HG03060 (cell line): ENCODE measurements at regions not wholly inside any gene's neighbourhood (a gene's known extent, or its start where the extent isn't known, plus 50 kb on each side); places are given as distances from the start of the nearest gene placed in this dataset.

ENCODE experiments used
- ATAC-seq: cut with Tn5 transposase; IDR thresholded peaks from one replicate; pipeline ENCODE4 v1.9.1; 2021; ENCODE audit warnings: low read depth, moderate number of reproducible peaks; ENCODE audit not compliant: unreplicated experiment

GRCh38 chr10:131442271-131442670 is 130.8 kb upstream of the TCERG1L start:
- no peak for ATAC-seq

GRCh38 chr10:131444286-131444685 is 132.8 kb upstream of the TCERG1L start:
- ATAC-seq, result no peak

GRCh38 chr10:131444862-131445461 is 133.4 kb upstream of the TCERG1L start:
- ATAC-seq, result no peak

GRCh38 chr10:131445623-131446022 is 134.1 kb upstream of the TCERG1L start:
- no peak for ATAC-seq

- ATAC-seq, result no peak
Measured at GRCh38 chr10:131446171-131446570, 134.7 kb upstream of the TCERG1L start.

GRCh38 chr10:131448171-131448570 is 136.7 kb upstream of the TCERG1L start:
- no peak for ATAC-seq

- no peak for ATAC-seq
Measured at GRCh38 chr10:131448883-131449282, 137.4 kb upstream of the TCERG1L start.

GRCh38 chr10:131450216-131450765 is 138.8 kb upstream of the TCERG1L start:
- no peak for ATAC-seq

GRCh38 chr10:131451407-131452015 is 140.0 kb upstream of the TCERG1L start:
- ATAC-seq, result no peak

- no peak for ATAC-seq
Measured at GRCh38 chr10:131452926-131453720, 141.6 kb upstream of the TCERG1L start.

- ATAC-seq, result no peak
Measured at GRCh38 chr10:131453721-131454634, 142.5 kb upstream of the TCERG1L start.

- no peak for ATAC-seq
Measured at GRCh38 chr10:131456411-131456810, 144.9 kb upstream of the TCERG1L start.

GRCh38 chr10:131461093-131461492 is 149.6 kb upstream of the TCERG1L start:
- ATAC-seq, result no peak

- no peak for ATAC-seq
Measured at GRCh38 chr10:131464789-131465188, 153.3 kb upstream of the TCERG1L start.

GRCh38 chr10:131469551-131469950 is 158.0 kb upstream of the TCERG1L start:
- no peak for ATAC-seq

- no peak for ATAC-seq
Measured at GRCh38 chr10:131473645-131474044, 162.1 kb upstream of the TCERG1L start.

- ATAC-seq, result no peak
Measured at GRCh38 chr10:131474416-131474815, 162.9 kb upstream of the TCERG1L start.

- no peak for ATAC-seq
Measured at GRCh38 chr10:131475043-131475442, 163.5 kb upstream of the TCERG1L start.

GRCh38 chr10:131475803-131476202 is 164.3 kb upstream of the TCERG1L start:
- ATAC-seq, result no peak

- no peak for ATAC-seq
Measured at GRCh38 chr10:131477457-131478121, 166.1 kb upstream of the TCERG1L start.
